ENCODE measurements at regions not wholly inside any gene's neighbourhood (a gene's known extent, or its start where the extent isn't known, plus 50 kb on each side); places are given as distances from the start of the nearest gene placed in this dataset.

DNA sequence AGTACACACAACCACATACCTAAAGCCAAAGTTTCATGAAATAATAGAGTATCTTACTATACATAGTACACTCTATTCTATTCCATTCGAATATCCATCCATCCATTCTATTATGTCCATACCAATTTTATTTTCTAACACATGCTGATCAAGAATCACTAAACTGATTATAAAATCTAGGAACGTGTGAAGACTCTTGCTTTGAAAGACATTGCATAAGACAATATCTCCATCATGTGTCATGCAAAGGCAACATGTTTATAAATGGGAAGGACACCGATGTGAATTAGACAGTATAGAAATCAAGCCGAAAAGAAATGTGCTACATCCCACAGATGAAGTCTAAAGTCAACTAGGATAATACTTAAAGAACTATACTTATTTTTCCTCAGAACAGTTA is 1561.5 kb upstream of the TENM4 start:
- TF ChIP-seq, protein P1, sequence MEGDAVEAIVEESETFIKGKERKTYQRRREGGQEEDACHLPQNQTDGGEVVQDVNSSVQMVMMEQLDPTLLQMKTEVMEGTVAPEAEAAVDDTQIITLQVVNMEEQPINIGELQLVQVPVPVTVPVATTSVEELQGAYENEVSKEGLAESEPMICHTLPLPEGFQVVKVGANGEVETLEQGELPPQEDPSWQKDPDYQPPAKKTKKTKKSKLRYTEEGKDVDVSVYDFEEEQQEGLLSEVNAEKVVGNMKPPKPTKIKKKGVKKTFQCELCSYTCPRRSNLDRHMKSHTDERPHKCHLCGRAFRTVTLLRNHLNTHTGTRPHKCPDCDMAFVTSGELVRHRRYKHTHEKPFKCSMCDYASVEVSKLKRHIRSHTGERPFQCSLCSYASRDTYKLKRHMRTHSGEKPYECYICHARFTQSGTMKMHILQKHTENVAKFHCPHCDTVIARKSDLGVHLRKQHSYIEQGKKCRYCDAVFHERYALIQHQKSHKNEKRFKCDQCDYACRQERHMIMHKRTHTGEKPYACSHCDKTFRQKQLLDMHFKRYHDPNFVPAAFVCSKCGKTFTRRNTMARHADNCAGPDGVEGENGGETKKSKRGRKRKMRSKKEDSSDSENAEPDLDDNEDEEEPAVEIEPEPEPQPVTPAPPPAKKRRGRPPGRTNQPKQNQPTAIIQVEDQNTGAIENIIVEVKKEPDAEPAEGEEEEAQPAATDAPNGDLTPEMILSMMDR (conservative IDR thresholded peaks at IDR 0.05 in 1 of 2, IDR thresholded peaks at IDR 0.05 in 1 of 2; ENCODE audit: extremely low read depth in 1 of 2, insufficient read depth in 1 of 2, low read depth in 1 of 2, low read length in 2 of 2) = no peak
- no peak for TF ChIP-seq EZH2 (IDR thresholded peaks at IDR 0.05; ENCODE audit: borderline replicate concordance, low read length)

Measured in mammary epithelial cell (primary cell).